Endothelial cell of umbilical vein (primary cell): ENCODE measurements at regions not wholly inside any gene's neighbourhood (a gene's known extent, or its start where the extent isn't known, plus 50 kb on each side); places are given as distances from the start of the nearest gene placed in this dataset.
A peak's percentile ranks its signal among the peaks of the same experiment; 100 is the strongest.

Experiments used
- BruUV-seq: library from RNA; stranded (reverse); fragments of 400-500 nt; replicated peaks from 2 replicates; lab custom pipeline; 2021; lab: Mats Ljungman, UMichigan
- CTCF ChIA-PET: fragments of 300-600, 350-600 bp; sonication (Branson Sonifier 250); formaldehyde crosslinking; loops from one replicate; lab custom pipeline; 2021; ENCODE audit warnings: antibody characterized with exemption, inconsistent platforms; lab: Charles Lee
- POLR2A ChIA-PET: fragments of 300-600, 350-600 bp; sonication (Branson Sonifier 250); formaldehyde crosslinking; loops from one replicate; lab custom pipeline; 2021; ENCODE audit warnings: antibody characterized with exemption, inconsistent platforms; lab: Charles Lee
- DNase-seq: peaks from one replicate; pipeline ENCODE4 v3.0.0-alpha.2; 2011; ENCODE audit warnings: low read depth, low spot score
- FAIRE-seq: peaks from 2 replicates; lab custom pipeline; 2011; peaks lifted over from hg19 to GRCh38; lab: Jason Lieb, UNC
- H2AFZ ChIP-seq: 2 replicates; pipeline ENCODE4 v1.6.0; 2012; ENCODE audit warnings: low read depth, low read length, control low read depth, inconsistent platforms
- H3K27ac ChIP-seq: 2 replicates; pipeline ENCODE4 v1.5.1; 2011; ENCODE audit warnings: low read depth, mild to moderate bottlenecking, control low read depth, low read length, moderate library complexity; ENCODE audit not compliant: insufficient read depth
- H3K27me3 ChIP-seq, 2 experiments: 2 replicates each; pipeline versions ENCODE4 v1.6.0 to v1.6.1; 2011; ENCODE audit warnings: low read length in 2 of 2, mixed read lengths in 1 of 2; ENCODE audit not compliant: control insufficient read depth in 2 of 2, insufficient read depth in 2 of 2
- H3K36me3 ChIP-seq, 2 experiments: 2 replicates in 1 of 2; 3 replicates in 1 of 2; pipeline ENCODE4 v1.5.1; 2011; ENCODE audit warnings: low read length in 2 of 2, mild to moderate bottlenecking in 1 of 2, moderate library complexity in 1 of 2; ENCODE audit not compliant: control insufficient read depth in 2 of 2, insufficient read depth in 2 of 2; ENCODE audit errors: extremely low read depth in 1 of 2
- H3K4me1 ChIP-seq: 3 replicates; pipeline ENCODE4 v1.5.1; 2011; ENCODE audit warnings: mild to moderate bottlenecking, low read length; ENCODE audit not compliant: control insufficient read depth, insufficient read depth; ENCODE audit errors: extremely low read depth
- H3K4me2 ChIP-seq: 2 replicates; pipeline ENCODE4 v1.6.1; 2011; ENCODE audit warnings: low read length, control low read depth, mixed read lengths; ENCODE audit not compliant: insufficient read depth
- H3K4me3 ChIP-seq, 3 experiments: fragments of 200-600 bp in 1 of 3; sonication (generic), shearing (Covaris generic) in 1 of 3; replicated peaks in 1 of 3; 2 replicates each; pipeline ENCODE4 v1.5.1; 2011 to 2016; ENCODE audit warnings: control low read depth in 3 of 3, low read length in 3 of 3, mild to moderate bottlenecking in 2 of 3, inconsistent platforms in 1 of 3, low read depth in 1 of 3, moderate library complexity in 1 of 3; ENCODE audit not compliant: insufficient read depth in 1 of 3
- H3K79me2 ChIP-seq: 2 replicates; pipeline ENCODE4 v1.6.0; 2012; ENCODE audit warnings: low read length, inconsistent platforms; ENCODE audit not compliant: control insufficient read depth, insufficient read depth
- H3K9ac ChIP-seq: replicated peaks from 2 replicates; pipeline ENCODE3; 2011; ENCODE audit warnings: low read length, control low read depth; ENCODE audit not compliant: insufficient read depth; ENCODE audit errors: extremely low read depth
- H3K9me1 ChIP-seq: replicated peaks from 3 replicates; pipeline ENCODE4 v1.6.0; 2011; ENCODE audit warnings: mild to moderate bottlenecking, low read length; ENCODE audit not compliant: control insufficient read depth, insufficient read depth; ENCODE audit errors: extremely low read depth
- H3K9me3 ChIP-seq: replicated peaks from 2 replicates; pipeline ENCODE4 v1.5.1; 2012; ENCODE audit warnings: low read length, inconsistent platforms; ENCODE audit not compliant: control insufficient read depth, insufficient read depth
- H4K20me1 ChIP-seq: replicated peaks from 2 replicates; pipeline ENCODE3; 2011; ENCODE audit warnings: mild to moderate bottlenecking, low read length; ENCODE audit not compliant: control insufficient read depth, insufficient read depth; ENCODE audit errors: extremely low read depth
- EZH2 ChIP-seq: IDR thresholded peaks from 2 replicates; pipeline ENCODE4 v1.6.1; 2012; ENCODE audit warnings: borderline replicate concordance, low read depth, mild to moderate bottlenecking, moderate library complexity, low read length, inconsistent platforms; ENCODE audit not compliant: severe bottlenecking
- FOS ChIP-seq: IDR thresholded peaks from 2 replicates; pipeline ENCODE4 v1.6.1; 2011; ENCODE audit warnings: mild to moderate bottlenecking, low read length, moderate library complexity, borderline replicate concordance; ENCODE audit not compliant: insufficient read depth
- GATA2 ChIP-seq: IDR thresholded peaks from 2 replicates; pipeline ENCODE4 v1.7.0; 2011; ENCODE audit warnings: low read depth, mild to moderate bottlenecking, moderate library complexity, mixed read lengths, low read length; ENCODE audit not compliant: insufficient read length, insufficient read depth
- JUN ChIP-seq: IDR thresholded peaks from 2 replicates; pipeline ENCODE4 v1.6.1; 2011; ENCODE audit warnings: borderline replicate concordance, low read depth; ENCODE audit not compliant: insufficient read length, insufficient read depth
- MYC ChIP-seq: IDR thresholded peaks from one replicate; pipeline ENCODE4 v1.6.1; 2011; ENCODE audit warnings: mild to moderate bottlenecking, low read depth, low read length
- POLR2A ChIP-seq: IDR thresholded peaks from 2 replicates; pipeline ENCODE4 v1.6.1; 2012; ENCODE audit warnings: low read depth, mild to moderate bottlenecking, control low read depth, low read length
- POLR2AphosphoS5 ChIP-seq: IDR thresholded peaks from 2 replicates; pipeline ENCODE4 v1.6.1; 2012; ENCODE audit warnings: low read depth, mild to moderate bottlenecking, control low read depth, low read length, moderate library complexity; ENCODE audit not compliant: insufficient read depth
- dilution Hi-C: fragments of 300-500 bp; cut with MboI; formaldehyde crosslinking; loops from one replicate; pipeline ENCODE4 v1.15.0; 2019; ENCODE audit warnings: low sequenced_read_pairs; ENCODE audit not compliant: extremely low pct_ligation_motif_present
- intact Hi-C: fragments of 100-400 bp; cut with micrococcal nuclease; formaldehyde crosslinking; loops from one replicate; pipeline ENCODE4 v1.10.0; 2022
- TF ChIP-seq, protein P1 (sequence below), 2 donors: IDR thresholded peaks; 1 replicate in 1 of 2; 2 replicates in 1 of 2; pipeline ENCODE4 v1.5.1; 2011; ENCODE audit warnings: low read length in 2 of 2, mild to moderate bottlenecking in 2 of 2, moderate library complexity in 2 of 2, control low read depth in 1 of 2, inconsistent platforms in 1 of 2, low read depth in 1 of 2; ENCODE audit not compliant: insufficient read depth in 1 of 2; ENCODE audit errors: extremely low read depth in 1 of 2

DNA sequence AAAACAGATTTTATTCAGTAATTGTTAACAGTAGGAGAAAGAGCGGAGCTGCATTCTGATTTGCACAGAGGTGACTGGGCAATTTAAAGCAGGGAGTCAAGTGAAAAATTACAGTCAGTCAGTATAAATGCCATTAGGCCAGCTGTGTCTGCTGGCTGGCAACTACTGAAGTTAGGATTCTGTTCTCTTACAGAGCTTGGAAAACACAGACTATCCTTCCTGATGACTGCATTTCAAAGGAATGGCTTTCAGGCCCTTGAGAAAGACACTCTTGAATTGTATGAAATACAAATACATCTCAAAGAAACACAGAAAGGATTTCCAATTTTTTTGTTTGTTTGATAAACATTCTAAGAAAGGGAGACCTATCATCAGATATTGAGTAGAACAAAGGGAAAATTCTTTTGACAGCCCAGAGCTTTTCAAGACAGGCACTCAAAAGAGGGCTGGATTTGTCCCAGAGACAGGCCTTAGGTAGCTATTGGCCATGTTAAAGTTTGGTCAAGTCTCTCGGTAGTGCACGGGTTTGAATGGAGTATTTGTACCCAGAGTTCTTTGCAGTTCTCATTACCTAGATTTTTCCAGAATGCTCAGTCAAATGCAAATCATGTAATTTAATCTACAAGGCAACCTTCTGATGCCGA lies 551.2 kb upstream of the CCDC54 start:
- Histone ChIP-seq H3K9ac (no peak overlapping the region), H3K36me3 (no peaks in the 10 kb centered on the region), H3K79me2 (no peaks in the 10 kb centered on the region), H3K4me2 (no peak overlapping the region), H2AFZ (no peak overlapping the region), H3K4me1 (no peaks in the 10 kb centered on the region), H3K27ac (no peak overlapping the region), H3K9me1 (no peaks in the 10 kb centered on the region), H3K4me3 (no peak overlapping the region), H3K27me3 (no peaks in the 10 kb centered on the region), H4K20me1 (no peaks in the 10 kb centered on the region), H3K9me3 (no peaks in the 10 kb centered on the region)
- dilution Hi-C loops (no loop called here), intact Hi-C loops (loop anchor here (10.0 kb wide), 1 partner anchor 239 kb away; no protein-coding TSS in a partner anchor)
- ChIA-PET POLR2A (no interaction called here), CTCF (interaction anchor here (0.9 to 1.2 kb wide), 2 partner anchors 16 to 239 kb away, joined by 3 read pairs; no protein-coding TSS in a partner anchor)
- FAIRE-seq (no peak), DNase-seq (peak; percentile 41)
- no TSS peak for BruUV-seq
- TF ChIP-seq MYC = no peak
- no peak for TF ChIP-seq POLR2AphosphoS5
- TF ChIP-seq JUN = no peak
- TF ChIP-seq EZH2 = no peak
- TF ChIP-seq, protein P1, sequence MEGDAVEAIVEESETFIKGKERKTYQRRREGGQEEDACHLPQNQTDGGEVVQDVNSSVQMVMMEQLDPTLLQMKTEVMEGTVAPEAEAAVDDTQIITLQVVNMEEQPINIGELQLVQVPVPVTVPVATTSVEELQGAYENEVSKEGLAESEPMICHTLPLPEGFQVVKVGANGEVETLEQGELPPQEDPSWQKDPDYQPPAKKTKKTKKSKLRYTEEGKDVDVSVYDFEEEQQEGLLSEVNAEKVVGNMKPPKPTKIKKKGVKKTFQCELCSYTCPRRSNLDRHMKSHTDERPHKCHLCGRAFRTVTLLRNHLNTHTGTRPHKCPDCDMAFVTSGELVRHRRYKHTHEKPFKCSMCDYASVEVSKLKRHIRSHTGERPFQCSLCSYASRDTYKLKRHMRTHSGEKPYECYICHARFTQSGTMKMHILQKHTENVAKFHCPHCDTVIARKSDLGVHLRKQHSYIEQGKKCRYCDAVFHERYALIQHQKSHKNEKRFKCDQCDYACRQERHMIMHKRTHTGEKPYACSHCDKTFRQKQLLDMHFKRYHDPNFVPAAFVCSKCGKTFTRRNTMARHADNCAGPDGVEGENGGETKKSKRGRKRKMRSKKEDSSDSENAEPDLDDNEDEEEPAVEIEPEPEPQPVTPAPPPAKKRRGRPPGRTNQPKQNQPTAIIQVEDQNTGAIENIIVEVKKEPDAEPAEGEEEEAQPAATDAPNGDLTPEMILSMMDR (IDR thresholded peaks at IDR 0.05; ENCODE audit: extremely low read depth in 1 of 2, insufficient read depth in 1 of 2, low read depth in 1 of 2, low read length in 2 of 2) = no peak
- no peak for TF ChIP-seq FOS
- TF ChIP-seq POLR2A = no peak
- TF ChIP-seq GATA2 = no peak
